Esophagus (tissue), 2 donors: ENCODE measurements at regions not wholly inside any gene's neighbourhood (a gene's known extent, or its start where the extent isn't known, plus 50 kb on each side); places are given as distances from the start of the nearest gene placed in this dataset.

Experiments used
- H3K27ac ChIP-seq, 2 donors: one replicate each; pipeline ENCODE4 v1.5.1; 2013; ENCODE audit warnings: low read depth in 2 of 2, mild to moderate bottlenecking in 2 of 2, inconsistent platforms in 1 of 2, low read length in 1 of 2, moderate library complexity in 1 of 2
- H3K27me3 ChIP-seq, 2 donors: one replicate each; pipeline ENCODE4 v1.6.1; 2013; ENCODE audit warnings: low read length in 2 of 2, control low read depth in 1 of 2, mild to moderate bottlenecking in 1 of 2; ENCODE audit not compliant: insufficient read depth in 2 of 2, control insufficient read depth in 1 of 2
- H3K36me3 ChIP-seq, 2 donors: one replicate each; pipeline ENCODE4 v1.6.1; 2013; ENCODE audit warnings: low read length in 1 of 2; ENCODE audit not compliant: control insufficient read depth in 2 of 2, insufficient read depth in 2 of 2
- H3K4me1 ChIP-seq, 2 donors: one replicate each; pipeline ENCODE4 v1.6.1; 2013; ENCODE audit warnings: low read length in 1 of 2; ENCODE audit not compliant: control insufficient read depth in 2 of 2, insufficient read depth in 2 of 2
- H3K4me3 ChIP-seq, 2 donors: one replicate each; pipeline ENCODE4 v1.5.1; 2013; ENCODE audit warnings: low read length in 2 of 2, mild to moderate bottlenecking in 2 of 2, low read depth in 1 of 2, moderate library complexity in 1 of 2
- H3K9me3 ChIP-seq, 2 donors: one replicate each; pipeline ENCODE4 v1.6.1; 2013; ENCODE audit warnings: mild to moderate bottlenecking in 2 of 2, low read depth in 1 of 2, low read length in 1 of 2, moderate library complexity in 1 of 2; ENCODE audit not compliant: control insufficient read depth in 2 of 2, insufficient read depth in 1 of 2
- WGBS, 2 donors: extraction: QIAGEN DNeasy Blood & Tissue Kit; methylation state at CpG; one replicate each; pipeline ENCODE4 v1.1.7; 2013; 5-methylcytosine and 5-hydroxymethylcytosine counted together
- donor health status: healthy with polysubstance abuse.
- donor health status: Bipolar disorder and iron deficiency.

DNA sequence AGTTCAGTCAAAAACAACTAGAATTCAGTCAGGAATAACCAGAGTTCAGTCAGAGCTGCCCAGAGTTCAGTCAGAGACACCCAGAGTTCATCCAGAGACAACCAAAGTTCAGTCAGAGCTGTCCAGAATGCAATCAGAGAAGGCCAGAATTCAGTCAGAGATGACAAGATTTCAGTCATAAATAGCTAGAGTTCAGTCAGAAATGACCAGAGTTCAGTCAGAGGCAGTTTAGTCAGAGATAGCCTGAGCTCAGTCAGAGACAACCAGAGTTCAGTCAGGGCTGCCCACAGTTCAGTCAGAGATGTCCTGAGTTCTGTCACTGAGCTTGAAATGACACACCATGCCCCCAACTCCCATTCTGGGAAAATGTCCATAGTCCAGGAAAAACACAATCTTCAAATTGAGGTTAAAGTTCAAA lies 1102.8 kb downstream of the BCL11B start:
- no peaks in the 10 kb centered on the region for H3K9me3 ChIP-seq
- H3K27ac ChIP-seq = no peak overlapping the region
- peaks cover 0 to 4% of the 10 kb centered on the region in 2 donors for H3K4me1 ChIP-seq
- no peaks in the 10 kb centered on the region for H3K27me3 ChIP-seq
- H3K4me3 ChIP-seq = no peak overlapping the region
- no peaks in the 10 kb centered on the region for H3K36me3 ChIP-seq

DNA sequence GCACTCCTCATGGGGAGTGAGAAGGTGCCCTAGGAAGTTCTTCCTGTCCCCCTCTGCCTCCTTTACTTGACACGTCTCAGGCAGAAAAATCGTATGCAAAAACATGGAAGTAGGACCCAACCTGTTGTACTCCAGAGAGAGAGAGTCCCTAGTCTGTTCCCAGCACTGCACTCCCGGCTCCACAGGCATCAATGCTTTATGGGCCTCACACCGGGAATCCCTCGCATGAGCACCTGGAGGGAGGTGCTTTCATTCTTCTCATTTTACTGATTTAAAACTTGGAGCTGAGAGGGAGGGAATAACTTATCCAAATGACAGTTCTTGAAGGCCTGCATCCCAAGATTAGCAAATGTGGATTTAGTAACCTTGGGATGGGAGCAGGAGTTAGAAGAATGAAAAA lies 1101.4 kb downstream of the BCL11B start:
- H3K36me3 ChIP-seq = no peaks in the 10 kb centered on the region
- 52 to 63% methylated on average over 5 of the region's 5 CpGs for WGBS, 2 donors
- no peaks in the 10 kb centered on the region for H3K27me3 ChIP-seq
- no peak overlapping the region for H3K4me3 ChIP-seq
- H3K27ac ChIP-seq = no peak overlapping the region
- no peaks in the 10 kb centered on the region for H3K9me3 ChIP-seq
- H3K4me1 ChIP-seq = peaks cover 0 to 4% of the 10 kb centered on the region in 2 donors

GRCh38 chr14:98171654-98172053 lies 1100.3 kb downstream of the BCL11B start:
- WGBS, 2 donors = 83 to 85% methylated on average over 3 of the region's 3 CpGs
- H3K27me3 ChIP-seq = no peaks in the 10 kb centered on the region
- H3K27ac ChIP-seq = no peak overlapping the region
- H3K4me3 ChIP-seq = no peak overlapping the region
- no peaks in the 10 kb centered on the region for H3K9me3 ChIP-seq
- no peaks in the 10 kb centered on the region for H3K36me3 ChIP-seq
- H3K4me1 ChIP-seq = peaks cover 0 to 4% of the 10 kb centered on the region in 2 donors

DNA sequence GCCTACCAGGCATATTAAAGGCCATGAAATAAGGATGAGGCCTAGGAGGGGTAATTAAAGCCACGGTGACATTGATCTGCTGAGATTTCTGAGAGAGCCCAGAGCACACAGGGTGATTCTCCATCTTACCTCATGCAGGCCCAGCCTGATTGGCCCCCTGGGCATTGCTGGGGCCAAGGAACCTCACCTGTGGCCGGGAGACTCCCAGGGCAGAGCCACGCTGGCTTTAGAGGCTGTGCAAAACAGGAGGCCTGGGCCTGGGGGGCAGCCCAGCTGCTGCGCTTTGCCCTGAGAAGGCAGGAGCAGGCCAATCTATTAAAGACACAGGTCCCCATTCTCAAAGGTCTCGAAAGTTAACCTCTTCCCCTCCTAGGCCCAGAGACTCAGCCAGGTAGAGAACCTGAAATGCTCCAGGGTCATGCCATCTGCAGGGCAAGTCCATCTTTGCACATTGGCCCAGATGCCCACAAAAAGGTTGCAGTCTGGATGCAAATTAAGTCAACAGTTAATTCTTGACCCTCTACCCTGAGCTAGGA lies 1099.7 kb downstream of the BCL11B start:
- 72 to 85% methylated on average over 5 of the region's 5 CpGs for WGBS, 2 donors
- Histone ChIP-seq H3K9me3 (no peaks in the 10 kb centered on the region), H3K4me3 (no peak overlapping the region), H3K27ac (no peak overlapping the region), H3K36me3 (no peaks in the 10 kb centered on the region), H3K4me1 (peaks cover 0 to 4% of the 10 kb centered on the region in 2 donors), H3K27me3 (no peaks in the 10 kb centered on the region)

DNA sequence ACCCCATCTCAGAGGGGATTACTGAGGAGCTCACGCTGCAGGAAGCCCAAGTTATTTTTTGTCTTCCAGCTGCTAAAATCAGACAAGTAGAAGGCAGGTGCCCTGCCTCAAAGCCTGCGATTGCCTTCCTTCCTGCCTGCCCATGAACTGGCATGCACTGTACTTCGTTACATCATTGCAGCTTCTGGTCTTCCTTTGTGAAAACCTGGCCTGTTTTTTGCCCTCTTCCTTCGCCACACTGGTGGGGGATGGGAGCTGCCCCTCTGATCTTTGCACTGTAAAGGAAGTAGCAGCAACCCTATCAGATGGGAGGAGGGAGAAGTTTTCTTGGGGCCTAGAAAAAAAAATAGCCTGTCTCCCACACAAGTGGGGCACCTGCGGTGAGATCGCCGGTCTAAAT lies 1098.7 kb downstream of the BCL11B start:
- Histone ChIP-seq H3K4me3 (no peak overlapping the region), H3K27me3 (no peaks in the 10 kb centered on the region), H3K27ac (no peak overlapping the region), H3K36me3 (no peaks in the 10 kb centered on the region), H3K4me1 (no peaks in the 10 kb centered on the region), H3K9me3 (no peaks in the 10 kb centered on the region)
- WGBS, 2 donors = 54% methylated on average over 7 of the region's 7 CpGs

GRCh38 chr14:98174041-98174440 lies 1098.0 kb downstream of the BCL11B start:
- Histone ChIP-seq H3K36me3 (no peaks in the 10 kb centered on the region), H3K4me3 (no peak overlapping the region), H3K27me3 (no peaks in the 10 kb centered on the region), H3K4me1 (no peaks in the 10 kb centered on the region), H3K27ac (no peak overlapping the region), H3K9me3 (no peaks in the 10 kb centered on the region)
- 58 to 71% methylated on average over 2 of the region's 2 CpGs for WGBS, 2 donors

- H3K27me3 ChIP-seq = no peaks in the 10 kb centered on the region
- no peak overlapping the region for H3K27ac ChIP-seq
- H3K4me1 ChIP-seq = no peaks in the 10 kb centered on the region
- H3K9me3 ChIP-seq = no peaks in the 10 kb centered on the region
- WGBS, 2 donors = 82 to 84% methylated on average over 4 of the region's 4 CpGs
- H3K36me3 ChIP-seq = no peaks in the 10 kb centered on the region
- H3K4me3 ChIP-seq = no peak overlapping the region
Measured at GRCh38 chr14:98175436-98175835, 1096.6 kb downstream of the BCL11B start.

DNA sequence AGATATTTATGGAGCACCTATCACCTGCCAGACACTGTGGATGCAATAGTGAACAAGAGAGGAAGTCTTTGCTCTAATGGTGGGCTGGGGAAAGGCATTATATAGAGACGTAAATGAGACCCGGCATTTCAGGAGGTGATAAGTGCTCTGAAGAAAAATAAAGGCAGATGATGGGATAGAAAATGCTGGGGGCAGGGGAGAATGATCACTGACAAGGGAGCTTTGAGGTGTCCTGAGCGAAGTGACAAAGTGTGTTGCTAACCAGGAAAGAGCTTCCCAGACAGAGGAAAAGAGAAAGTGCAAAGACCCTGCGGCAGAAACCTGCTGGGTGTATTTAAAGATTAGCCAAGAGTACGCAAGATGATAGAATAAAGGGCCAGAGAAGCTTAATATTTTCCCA lies 1096.1 kb downstream of the BCL11B start:
- Histone ChIP-seq H3K27me3 (no peaks in the 10 kb centered on the region), H3K4me1 (no peaks in the 10 kb centered on the region), H3K27ac (no peak overlapping the region), H3K9me3 (no peaks in the 10 kb centered on the region), H3K36me3 (no peaks in the 10 kb centered on the region), H3K4me3 (no peak overlapping the region)
- 78 to 83% methylated on average over 5 of the region's 5 CpGs for WGBS, 2 donors

DNA sequence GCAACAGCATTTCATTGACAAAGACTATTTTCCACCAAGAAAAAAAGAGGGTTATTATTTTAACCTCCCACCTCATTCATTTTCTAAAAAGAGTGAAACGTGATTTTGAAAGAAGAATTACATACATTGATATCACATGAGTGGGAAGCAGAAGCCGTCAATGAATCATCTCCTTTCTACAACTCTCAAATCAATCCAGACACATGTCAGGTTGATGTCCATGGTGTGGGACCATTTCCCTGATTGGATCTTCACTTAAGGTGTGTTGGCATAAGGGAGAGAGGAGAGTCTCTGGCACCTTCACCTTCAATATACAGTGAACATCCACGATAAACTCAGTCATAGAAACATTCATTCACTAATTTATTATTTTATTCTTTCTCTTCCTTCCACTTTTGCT lies 1095.1 kb downstream of the BCL11B start:
- 72 to 84% methylated on average over 3 of the region's 3 CpGs for WGBS, 2 donors
- H3K27me3 ChIP-seq = no peaks in the 10 kb centered on the region

GRCh38 chr14:98177551-98177950 lies 1094.4 kb downstream of the BCL11B start:
- H3K27me3 ChIP-seq = no peaks in the 10 kb centered on the region
- H3K4me3 ChIP-seq = no peak overlapping the region
- no peaks in the 10 kb centered on the region for H3K9me3 ChIP-seq
- 56 to 77% methylated on average over 1 of the region's 1 CpG for WGBS, 2 donors
- no peaks in the 10 kb centered on the region for H3K36me3 ChIP-seq
- no peak overlapping the region for H3K27ac ChIP-seq
- no peaks in the 10 kb centered on the region for H3K4me1 ChIP-seq

More for the DNA sequence above, 1095.1 kb downstream of the BCL11B start:
- no peaks in the 10 kb centered on the region for H3K9me3 ChIP-seq
- no peaks in the 10 kb centered on the region for H3K36me3 ChIP-seq
- no peaks in the 10 kb centered on the region for H3K4me1 ChIP-seq
- H3K27ac ChIP-seq = no peak overlapping the region
- H3K4me3 ChIP-seq = no peak overlapping the region
